Muscle of arm (tissue), 1 donor: ENCODE measurements at regions not wholly inside any gene's neighbourhood (a gene's known extent, or its start where the extent isn't known, plus 50 kb on each side); places are given as distances from the start of the nearest gene placed in this dataset.
A peak's percentile ranks its signal among the peaks of the same experiment; 100 is the strongest.
"Not testable (repeated sequence)": the region's sequence is repeated elsewhere in the genome, so short reads cannot be mapped to it uniquely, and the experiment has no call there.

Experiments used
- DNase-seq: peaks from one replicate; pipeline ENCODE4 v3.0.0-alpha.2; 2013

GRCh38 chr4:166153548-166153947 lies 280.5 kb downstream of the TLL1 start:
- peak; percentile 41 for DNase-seq

- DNase-seq, result no peak
Measured at GRCh38 chr4:166162327-166162726, 289.3 kb downstream of the TLL1 start.

- peak; percentile 76 for DNase-seq
Measured at GRCh38 chr4:166165829-166166420, 292.9 kb downstream of the TLL1 start.

GRCh38 chr4:166169111-166169510 lies 296.1 kb downstream of the TLL1 start:
- DNase-seq, result no peak

- DNase-seq, result no peak
Measured at GRCh38 chr4:166172619-166173018, 299.6 kb downstream of the TLL1 start.

GRCh38 chr4:166174717-166175490 lies 301.9 kb downstream of the TLL1 start:
- DNase-seq, result no peak

GRCh38 chr4:166182145-166182544 lies 309.1 kb downstream of the TLL1 start:
- DNase-seq, result no peak

GRCh38 chr4:166195101-166195500 lies 322.1 kb downstream of the TLL1 start:
- no peak for DNase-seq

GRCh38 chr4:166197166-166197565 lies 324.1 kb downstream of the TLL1 start:
- DNase-seq, result no peak

GRCh38 chr4:166198041-166198440 lies 325.0 kb downstream of the TLL1 start:
- DNase-seq, result no peak

- no peak for DNase-seq
Measured at GRCh38 chr4:166198516-166199310, 325.7 kb downstream of the TLL1 start.

- no peak for DNase-seq
Measured at GRCh38 chr4:166202991-166203390, 330.0 kb downstream of the TLL1 start.

- not testable (repeated sequence) for DNase-seq
Measured at GRCh38 chr4:166212326-166212725, 339.3 kb downstream of the TLL1 start.

GRCh38 chr4:166222271-166222670 lies 349.2 kb downstream of the TLL1 start:
- DNase-seq, result no peak

GRCh38 chr4:166228112-166228511 lies 355.1 kb downstream of the TLL1 start:
- DNase-seq, result no peak

- no peak for DNase-seq
Measured at GRCh38 chr4:166229799-166230198, 356.8 kb downstream of the TLL1 start.

- DNase-seq, result no peak
Measured at GRCh38 chr4:166230841-166231240, 357.8 kb downstream of the TLL1 start.

GRCh38 chr4:166239354-166239753 lies 366.3 kb downstream of the TLL1 start:
- DNase-seq, result no peak

GRCh38 chr4:166252487-166253402 lies 379.7 kb downstream of the TLL1 start:
- no peak for DNase-seq

GRCh38 chr4:166257276-166257675 lies 384.2 kb downstream of the TLL1 start:
- no peak for DNase-seq

GRCh38 chr4:166257891-166258290 lies 384.9 kb downstream of the TLL1 start:
- peak; percentile 9 for DNase-seq

- DNase-seq, result peak; percentile 6
Measured at GRCh38 chr4:166259081-166259480, 386.0 kb downstream of the TLL1 start.
